ENCODE measurements at regions not wholly inside any gene's neighbourhood (a gene's known extent, or its start where the extent isn't known, plus 50 kb on each side); places are given as distances from the start of the nearest gene placed in this dataset.

GRCh38 chr6:1043458-1043836, 268.5 kb upstream of the FOXQ1 start:
- no peaks in the 10 kb centered on the region for H3K4me1 ChIP-seq (ENCODE audit: control insufficient read depth in 1 of 2, insufficient read depth in 2 of 2, low read depth in 1 of 2, low read length in 1 of 2)
- CTCF ChIA-PET: no interaction called here
- H3F3A ChIP-seq (replicated peaks; ENCODE audit: insufficient read depth): no peaks in the 10 kb centered on the region
- TF ChIP-seq RFX5 (IDR thresholded peaks at IDR 0.05; ENCODE audit: low read length): no peak
- TF ChIP-seq SIN3A (IDR thresholded peaks at IDR 0.05; ENCODE audit: borderline replicate concordance, low read depth, low read length): no peak
- no peak for TF ChIP-seq TAF1 (IDR thresholded peaks at IDR 0.05; ENCODE audit: borderline replicate concordance, low read depth, low read length)
- no peak for TF ChIP-seq CTCF (IDR thresholded peaks at IDR 0.05)
- no peak for TF ChIP-seq REST (IDR thresholded peaks at IDR 0.05; ENCODE audit: low read depth, low read length)
- DNase-seq: no peak
- H3K27me3 ChIP-seq (ENCODE audit: insufficient read depth): peaks cover 39% of the 10 kb centered on the region
- POLR2A ChIA-PET: no interaction called here
- no peak overlapping the region for H3K4me2 ChIP-seq
- H3K9me2 ChIP-seq: no peaks in the 10 kb centered on the region
- no peak overlapping the region for H2AFZ ChIP-seq (ENCODE audit: low read depth)
- H3K79me2 ChIP-seq (ENCODE audit: insufficient read depth): no peaks in the 10 kb centered on the region
- WGBS (ENCODE audit: low lambda C conversion rate): 11% methylated on average over 8 of the region's 8 CpGs
- H3K9me3 ChIP-seq: no peaks in the 10 kb centered on the region
- no peaks in the 10 kb centered on the region for H3K36me3 ChIP-seq (replicated peaks in 1 of 2; ENCODE audit: control insufficient read depth in 1 of 2, insufficient read depth in 2 of 2, low read length in 1 of 2)
- no peak overlapping the region for H3K27ac ChIP-seq (ENCODE audit: low read depth in 2 of 2, low read length in 1 of 2)
- H3K9ac ChIP-seq: no peak overlapping the region
- no peaks in the 10 kb centered on the region for H4K20me1 ChIP-seq (ENCODE audit: insufficient read depth)
- no peak overlapping the region for H3K4me3 ChIP-seq (ENCODE audit: low read depth in 2 of 2, low read length in 1 of 2)

- WGBS (ENCODE audit: low lambda C conversion rate): 4% methylated on average over 11 of the region's 15 CpGs
- POLR2A ChIA-PET: no interaction called here
- H3K9me3 ChIP-seq: no peaks in the 10 kb centered on the region
- CTCF ChIA-PET: no interaction called here
- no peak overlapping the region for H3K4me2 ChIP-seq
- no peak overlapping the region for H3K9ac ChIP-seq
- no peaks in the 10 kb centered on the region for H3K4me1 ChIP-seq (ENCODE audit: control insufficient read depth in 1 of 2, insufficient read depth in 2 of 2, low read depth in 1 of 2, low read length in 1 of 2)
- H3K4me3 ChIP-seq (ENCODE audit: low read depth in 2 of 2, low read length in 1 of 2): no peak overlapping the region
- H4K20me1 ChIP-seq (ENCODE audit: insufficient read depth): no peaks in the 10 kb centered on the region
- no peaks in the 10 kb centered on the region for H3K9me2 ChIP-seq
- peaks cover 35% of the 10 kb centered on the region for H3K27me3 ChIP-seq (ENCODE audit: insufficient read depth)
- no peaks in the 10 kb centered on the region for H3K36me3 ChIP-seq (replicated peaks in 1 of 2; ENCODE audit: control insufficient read depth in 1 of 2, insufficient read depth in 2 of 2, low read length in 1 of 2)
- no peaks in the 10 kb centered on the region for H3K79me2 ChIP-seq (ENCODE audit: insufficient read depth)
- no peak for DNase-seq
- no peaks in the 10 kb centered on the region for H3F3A ChIP-seq (replicated peaks; ENCODE audit: insufficient read depth)
- H3K27ac ChIP-seq (ENCODE audit: low read depth in 2 of 2, low read length in 1 of 2): no peak overlapping the region
- no peak overlapping the region for H2AFZ ChIP-seq (ENCODE audit: low read depth)
- no peak for TF ChIP-seq NRF1 (IDR thresholded peaks at IDR 0.05; ENCODE audit: low read depth, low read length)
- no peak for TF ChIP-seq RAD21 (IDR thresholded peaks at IDR 0.05; ENCODE audit: low read length)
- TF ChIP-seq RXRA (IDR thresholded peaks at IDR 0.05; ENCODE audit: borderline replicate concordance, low read depth): no peak
- no peak for TF ChIP-seq REST (IDR thresholded peaks at IDR 0.05; ENCODE audit: low read depth, low read length)
- no peak for TF ChIP-seq CTCF (IDR thresholded peaks at IDR 0.05)
- no peak for TF ChIP-seq FOXJ3 (CRISPR knock-in tag; IDR thresholded peaks at IDR 0.05)
- no peak for TF ChIP-seq CHD2 (IDR thresholded peaks at IDR 0.05; ENCODE audit: low read length, partially characterized antibody)
- no peak for TF ChIP-seq GATA2 (CRISPR knock-in tag; IDR thresholded peaks at IDR 0.05)
- no peak for TF ChIP-seq SIN3A (IDR thresholded peaks at IDR 0.05; ENCODE audit: borderline replicate concordance, low read depth, low read length)
- no peak for TF ChIP-seq GABPA (IDR thresholded peaks at IDR 0.05; ENCODE audit: low read depth)
Measured at GRCh38 chr6:1042583-1043457, 269.1 kb upstream of the FOXQ1 start.

Data from SK-N-SH (cell line).